ENCODE measurements at regions not wholly inside any gene's neighbourhood (a gene's known extent, or its start where the extent isn't known, plus 50 kb on each side); places are given as distances from the start of the nearest gene placed in this dataset.
"Not testable (repeated sequence)": the region's sequence is repeated elsewhere in the genome, so short reads cannot be mapped to it uniquely, and the experiment has no call there.

GRCh38 chr10:84004221-84004620 lies 135.1 kb upstream of the GHITM start:
- FAIRE-seq, result no peak

GRCh38 chr10:84005403-84005802 lies 133.9 kb upstream of the GHITM start:
- no peak for FAIRE-seq
- DNase-seq (ENCODE audit: insufficient read length, low spot score), result no peak

More at GRCh38 chr10:84004221-84004620, 135.1 kb upstream of the GHITM start:
- no peak for DNase-seq (ENCODE audit: insufficient read length, low spot score)

GRCh38 chr10:84007482-84007881 lies 131.8 kb upstream of the GHITM start:
- DNase-seq (ENCODE audit: insufficient read length, low spot score), result no peak
- FAIRE-seq, result no peak

GRCh38 chr10:84008878-84009277 lies 130.4 kb upstream of the GHITM start:
- FAIRE-seq (no peak), DNase-seq (ENCODE audit: insufficient read length, low spot score) (no peak)

GRCh38 chr10:84012431-84012830 lies 126.9 kb upstream of the GHITM start:
- FAIRE-seq (no peak), DNase-seq (ENCODE audit: insufficient read length, low spot score) (no peak)

- FAIRE-seq (no peak), DNase-seq (ENCODE audit: insufficient read length, low spot score) (no peak)
Observed at GRCh38 chr10:84012831-84013458, 126.4 kb upstream of the GHITM start.

- no peak for FAIRE-seq
- no peak for DNase-seq (ENCODE audit: insufficient read length, low spot score)
Observed at GRCh38 chr10:84015877-84016595, 123.3 kb upstream of the GHITM start.

- no peak for FAIRE-seq
Observed at GRCh38 chr10:84018826-84019225, 120.5 kb upstream of the GHITM start.

GRCh38 chr10:84019854-84020458 lies 119.4 kb upstream of the GHITM start:
- not testable (repeated sequence) for DNase-seq (ENCODE audit: insufficient read length, low spot score); FAIRE-seq

More at GRCh38 chr10:84018826-84019225, 120.5 kb upstream of the GHITM start:
- DNase-seq (ENCODE audit: insufficient read length, low spot score), result no peak

GRCh38 chr10:84026821-84027257 lies 112.5 kb upstream of the GHITM start:
- DNase-seq (ENCODE audit: insufficient read length, low spot score) (peak; percentile 19), FAIRE-seq (no peak)

GRCh38 chr10:84029840-84030239 lies 109.5 kb upstream of the GHITM start:
- DNase-seq (ENCODE audit: insufficient read length, low spot score) (no peak), FAIRE-seq (no peak)

- FAIRE-seq, result no peak
- no peak for DNase-seq (ENCODE audit: insufficient read length, low spot score)
Observed at GRCh38 chr10:84038035-84038434, 101.3 kb upstream of the GHITM start.

- no peak for DNase-seq (ENCODE audit: insufficient read length, low spot score)
- FAIRE-seq, result no peak
Observed at GRCh38 chr10:84039957-84040356, 99.4 kb upstream of the GHITM start.

GRCh38 chr10:84047258-84048010 lies 91.9 kb upstream of the GHITM start:
- no peak for FAIRE-seq

GRCh38 chr10:84049645-84050011 lies 89.7 kb upstream of the GHITM start:
- DNase-seq (ENCODE audit: insufficient read length, low spot score) (no peak), FAIRE-seq (no peak)

More at GRCh38 chr10:84047258-84048010, 91.9 kb upstream of the GHITM start:
- no peak for DNase-seq (ENCODE audit: insufficient read length, low spot score)

GRCh38 chr10:84053626-84054025 lies 85.7 kb upstream of the GHITM start:
- DNase-seq (ENCODE audit: insufficient read length, low spot score), result no peak
- no peak for FAIRE-seq

- no peak for FAIRE-seq
- no peak for DNase-seq (ENCODE audit: insufficient read length, low spot score)
Observed at GRCh38 chr10:84054743-84055142, 84.6 kb upstream of the GHITM start.

GRCh38 chr10:84059526-84059925 lies 79.8 kb upstream of the GHITM start:
- DNase-seq (ENCODE audit: insufficient read length, low spot score) (no peak), FAIRE-seq (no peak)

GRCh38 chr10:84063440-84063839 lies 75.9 kb upstream of the GHITM start:
- DNase-seq (ENCODE audit: insufficient read length, low spot score) (no peak), FAIRE-seq (no peak)

GRCh38 chr10:84065804-84066601 lies 73.3 kb upstream of the GHITM start:
- FAIRE-seq, result no peak

More at GRCh38 chr10:84065804-84066601, 73.3 kb upstream of the GHITM start:
- DNase-seq (ENCODE audit: insufficient read length, low spot score), result no peak

Measured in HTR-8/SVneo (cell line).